H1 (cell line): ENCODE measurements at regions not wholly inside any gene's neighbourhood (a gene's known extent, or its start where the extent isn't known, plus 50 kb on each side); places are given as distances from the start of the nearest gene placed in this dataset.

ENCODE experiments used
- CTCF ChIA-PET: fragments of 300-600 bp; sonication (Branson Sonifier 250); formaldehyde crosslinking; loops from one replicate; lab custom pipeline; 2021; ENCODE audit not compliant: partially characterized antibody; lab: Charles Lee
- POLR2A ChIA-PET: fragments of 300-600 bp; sonication (Branson Sonifier 250); formaldehyde crosslinking; loops from one replicate; lab custom pipeline; 2021; ENCODE audit warnings: inconsistent platforms; ENCODE audit not compliant: partially characterized antibody; lab: Charles Lee
- DNase-seq, 2 experiments: peaks; one replicate each; pipeline versions ENCODE4 v3.0.0 to v3.0.0-alpha.2; 2010 to 2022; ENCODE audit warnings: low spot score in 2 of 2, low read depth in 1 of 2, mixed read lengths in 1 of 2
- FAIRE-seq: peaks from 2 replicates; lab custom pipeline; 2011; peaks lifted over from hg19 to GRCh38; lab: Jason Lieb, UNC
- H2AFZ ChIP-seq: 2 replicates; pipeline ENCODE4 v1.8.1; 2012; ENCODE audit warnings: low read length, inconsistent platforms
- H2AK5ac ChIP-seq: 2 replicates; pipeline ENCODE4 v1.6.1; 2013; ENCODE audit warnings: low read depth, low read length
- H2BK120ac ChIP-seq: replicated peaks from 2 replicates; pipeline ENCODE3; 2013; ENCODE audit warnings: low read depth, low read length, inconsistent platforms
- H2BK12ac ChIP-seq: 2 replicates; pipeline ENCODE4 v1.6.1; 2013; ENCODE audit warnings: low read depth, low read length
- H2BK15ac ChIP-seq: 2 replicates; pipeline ENCODE4 v1.6.1; 2013; ENCODE audit warnings: low read length
- H2BK20ac ChIP-seq: 2 replicates; pipeline ENCODE4 v1.6.1; 2013; ENCODE audit warnings: low read length
- H2BK5ac ChIP-seq: 2 replicates; pipeline ENCODE4 v1.6.1; 2013; ENCODE audit warnings: low read depth, low read length
- H3K14ac ChIP-seq: 2 replicates; pipeline ENCODE4 v1.6.1; 2013; ENCODE audit warnings: inconsistent platforms; ENCODE audit not compliant: insufficient read length
- H3K18ac ChIP-seq: 2 replicates; pipeline ENCODE4 v1.6.1; 2013; ENCODE audit warnings: low read length; ENCODE audit errors: extremely low read depth
- H3K23ac ChIP-seq: 2 replicates; pipeline ENCODE4 v1.6.1; 2013; ENCODE audit warnings: inconsistent platforms; ENCODE audit not compliant: insufficient read length
- H3K23me2 ChIP-seq: 2 replicates; pipeline ENCODE4 v1.6.1; 2013; ENCODE audit warnings: low read depth, low read length
- H3K27ac ChIP-seq: 2 replicates; pipeline ENCODE4 v1.6.1; 2011; ENCODE audit warnings: low read depth, low read length, inconsistent platforms
- H3K27me3 ChIP-seq, 4 experiments: replicated peaks in 1 of 4; 1 replicate in 1 of 4; 2 replicates in 3 of 4; pipeline versions ENCODE4 v1.6.1 to v1.8.1; 2011 to 2013; ENCODE audit warnings: low read length in 3 of 4, mild to moderate bottlenecking in 3 of 4, inconsistent platforms in 2 of 4, mixed read lengths in 2 of 4, moderate library complexity in 1 of 4; ENCODE audit not compliant: control insufficient read depth in 3 of 4, insufficient read depth in 3 of 4; ENCODE audit errors: extremely low read depth in 1 of 4
- H3K36me3 ChIP-seq, 4 experiments: 2 replicates each; pipeline versions ENCODE4 v1.6.1 to v1.8.1; 2011 to 2013; ENCODE audit warnings: mild to moderate bottlenecking in 4 of 4, low read length in 3 of 4, moderate library complexity in 2 of 4, control low read depth in 1 of 4, inconsistent platforms in 1 of 4; ENCODE audit not compliant: insufficient read depth in 4 of 4, control insufficient read depth in 2 of 4
- H3K4ac ChIP-seq: replicated peaks from 2 replicates; pipeline ENCODE3; 2013; ENCODE audit warnings: low read length, low read depth, mixed read lengths, inconsistent platforms; ENCODE audit not compliant: insufficient read length
- H3K4me1 ChIP-seq, 4 experiments: replicated peaks in 1 of 4; 1 replicate in 1 of 4; 2 replicates in 3 of 4; pipeline versions ENCODE4 v1.6.1 to v1.8.1; 2011 to 2013; ENCODE audit warnings: low read length in 3 of 4, inconsistent platforms in 2 of 4, mixed read lengths in 1 of 4; ENCODE audit not compliant: insufficient read depth in 4 of 4, control insufficient read depth in 3 of 4
- H3K4me2 ChIP-seq, 2 experiments: 2 replicates each; pipeline versions ENCODE4 v1.6.1 to v1.8.1; 2011 to 2013; ENCODE audit warnings: low read depth in 2 of 2, low read length in 2 of 2, control low read depth in 1 of 2, inconsistent platforms in 1 of 2, mild to moderate bottlenecking in 1 of 2; ENCODE audit not compliant: insufficient read depth in 1 of 2
- H3K4me3 ChIP-seq, 4 experiments: fragments of 200-600, 300-600 bp in 1 of 4; sonication (generic), shearing (Covaris generic), sonication (Bioruptor Twin) in 1 of 4; 2 replicates each; pipeline versions ENCODE4 v1.5.1 to v1.8.1; 2011 to 2016; ENCODE audit warnings: low read length in 4 of 4, low read depth in 3 of 4, control low read depth in 2 of 4, inconsistent platforms in 2 of 4, mild to moderate bottlenecking in 2 of 4, mixed read lengths in 1 of 4, moderate library complexity in 1 of 4; ENCODE audit not compliant: insufficient read depth in 2 of 4; ENCODE audit errors: extremely low read depth in 1 of 4
- H3K56ac ChIP-seq: replicated peaks from 2 replicates; pipeline ENCODE3; 2013; ENCODE audit warnings: low read depth, mild to moderate bottlenecking, mixed read lengths, low read length, inconsistent platforms; ENCODE audit not compliant: insufficient read length
- H3K79me1 ChIP-seq: 2 replicates; pipeline ENCODE4 v1.6.1; 2013; ENCODE audit warnings: low read depth, low read length, control low read depth
- H3K79me2 ChIP-seq, 2 experiments: 2 replicates each; pipeline versions ENCODE4 v1.6.1 to v1.8.1; 2012 to 2013; ENCODE audit warnings: low read length in 2 of 2, mild to moderate bottlenecking in 2 of 2, inconsistent platforms in 1 of 2; ENCODE audit not compliant: insufficient read depth in 2 of 2, control insufficient read depth in 1 of 2
- H3K9ac ChIP-seq, 4 experiments: replicated peaks in 1 of 4; 1 replicate in 1 of 4; 2 replicates in 3 of 4; pipeline versions ENCODE4 v1.6.1 to v1.8.1; 2011 to 2013; ENCODE audit warnings: low read depth in 3 of 4, low read length in 3 of 4, control low read depth in 2 of 4, mild to moderate bottlenecking in 2 of 4, moderate library complexity in 2 of 4, inconsistent platforms in 1 of 4; ENCODE audit errors: extremely low read depth in 1 of 4
- H3K9me3 ChIP-seq, 2 experiments: 2 replicates each; pipeline versions ENCODE4 v1.6.1 to v1.8.1; 2012 to 2013; ENCODE audit warnings: mild to moderate bottlenecking in 2 of 2, moderate library complexity in 2 of 2, control low read depth in 1 of 2, inconsistent platforms in 1 of 2, low read depth in 1 of 2, low read length in 1 of 2, mixed read lengths in 1 of 2; ENCODE audit not compliant: insufficient read depth in 2 of 2
- H4K20me1 ChIP-seq, 2 experiments: replicated peaks in 1 of 2; 2 replicates each; pipeline versions ENCODE3 to v1.8.1; 2011 to 2013; ENCODE audit warnings: inconsistent platforms in 2 of 2, low read length in 2 of 2, mild to moderate bottlenecking in 1 of 2; ENCODE audit not compliant: insufficient read depth in 2 of 2, control insufficient read depth in 1 of 2
- H4K5ac ChIP-seq: 2 replicates; pipeline ENCODE4 v1.6.1; 2013; ENCODE audit warnings: low read length, low read depth, mixed read lengths, inconsistent platforms; ENCODE audit not compliant: insufficient read length
- H4K8ac ChIP-seq: 2 replicates; pipeline ENCODE4 v1.8.0; 2013; ENCODE audit warnings: mild to moderate bottlenecking, moderate library complexity, low read length, inconsistent platforms; ENCODE audit not compliant: insufficient read depth; ENCODE audit errors: extremely low read depth
- H4K91ac ChIP-seq: replicated peaks from 2 replicates; pipeline ENCODE3; 2013; ENCODE audit warnings: low read length, mixed read lengths, inconsistent platforms; ENCODE audit not compliant: insufficient read length
- CEBPB ChIP-seq: IDR thresholded peaks from 2 replicates; pipeline ENCODE4 v1.6.1; 2012; ENCODE audit warnings: low read depth, low read length
- CREB1 ChIP-seq: IDR thresholded peaks from 2 replicates; pipeline ENCODE4 v1.6.1; 2012; ENCODE audit warnings: inconsistent platforms
- FOSL1 ChIP-seq: IDR thresholded peaks from 2 replicates; pipeline ENCODE4 v1.6.1; 2011; ENCODE audit warnings: mild to moderate bottlenecking, low read depth, low read length, moderate library complexity; ENCODE audit not compliant: insufficient read depth
- GABPA ChIP-seq: IDR thresholded peaks from 2 replicates; pipeline ENCODE4 v1.6.1; 2011; ENCODE audit warnings: mild to moderate bottlenecking, low read length, moderate library complexity, borderline replicate concordance; ENCODE audit not compliant: insufficient read depth
- HDAC2 ChIP-seq, 2 experiments: fragments of 300-600 bp in 1 of 2; sonication (generic) in 1 of 2; IDR thresholded peaks; 2 replicates each; pipeline ENCODE4 v1.6.1; 2011 to 2012; ENCODE audit warnings: low read depth in 2 of 2, low read length in 2 of 2, mild to moderate bottlenecking in 2 of 2, moderate library complexity in 2 of 2, borderline replicate concordance in 1 of 2, inconsistent platforms in 1 of 2
- JUND ChIP-seq: IDR thresholded peaks from 2 replicates; pipeline ENCODE4 v1.6.1; 2011; ENCODE audit warnings: mild to moderate bottlenecking, improper control_type of control experiment, low read length
- KDM1A ChIP-seq: fragments of 200-600, 300-600 bp; sonication (generic); IDR thresholded peaks from 2 replicates; pipeline ENCODE4 v1.7.1; 2016; ENCODE audit warnings: mild to moderate bottlenecking, low read length, borderline replicate concordance
- MAFK ChIP-seq: IDR thresholded peaks from 2 replicates; pipeline ENCODE4 v1.6.1; 2012; ENCODE audit warnings: low read depth, mild to moderate bottlenecking, improper control_type of control experiment, low read length
- MAX ChIP-seq: IDR thresholded peaks from 2 replicates; pipeline ENCODE4 v1.6.1; 2012; ENCODE audit warnings: inconsistent platforms
- POU5F1 ChIP-seq: IDR thresholded peaks from 2 replicates; pipeline ENCODE4 v1.6.1; 2011; ENCODE audit warnings: low read depth, mild to moderate bottlenecking, low read length, moderate library complexity
- SAP30 ChIP-seq: fragments of 300-600 bp; sonication (generic); IDR thresholded peaks from 2 replicates; pipeline ENCODE4 v1.7.1; 2012; ENCODE audit warnings: low read length, moderate library complexity, mild to moderate bottlenecking, inconsistent platforms; ENCODE audit not compliant: insufficient read depth, insufficient replicate concordance
- SIRT6 ChIP-seq: IDR thresholded peaks from one replicate; pipeline ENCODE4 v1.7.1; 2012; ENCODE audit warnings: low read length, inconsistent platforms
- SP2 ChIP-seq: IDR thresholded peaks from 2 replicates; pipeline ENCODE4 v1.6.1; 2012; ENCODE audit warnings: mild to moderate bottlenecking, low read length, inconsistent platforms
- SP4 ChIP-seq: IDR thresholded peaks from 2 replicates; pipeline ENCODE4 v1.6.1; 2012; ENCODE audit warnings: low read length, inconsistent platforms
- TAF7 ChIP-seq: optimal IDR thresholded peaks from 2 replicates; pipeline ENCODE3; 2011; ENCODE audit warnings: low read depth, mild to moderate bottlenecking, inconsistent platforms, low read length, moderate library complexity, borderline replicate concordance
- TBP ChIP-seq: IDR thresholded peaks from 2 replicates; pipeline ENCODE4 v1.6.1; 2011; ENCODE audit warnings: low read depth, low read length, improper control_type of control experiment
- WGBS, 2 experiments: shearing (Covaris generic) in 1 of 2; methylation state at CpG; one replicate each; pipeline versions ENCODE4 v1.1.6 to v1.1.7; 2013 to 2015; ENCODE audit warnings: low lambda C conversion rate in 2 of 2, mixed read lengths in 2 of 2, inconsistent platforms in 1 of 2, low coverage in 1 of 2, missing lambda C conversion rate in 1 of 2; ENCODE audit not compliant: insufficient replicate concordance in 2 of 2, insufficient coverage in 1 of 2, insufficient read length in 1 of 2; ENCODE audit errors: extremely low coverage in 1 of 2, missing lambda C conversion rate in 1 of 2; 5-methylcytosine and 5-hydroxymethylcytosine counted together

DNA sequence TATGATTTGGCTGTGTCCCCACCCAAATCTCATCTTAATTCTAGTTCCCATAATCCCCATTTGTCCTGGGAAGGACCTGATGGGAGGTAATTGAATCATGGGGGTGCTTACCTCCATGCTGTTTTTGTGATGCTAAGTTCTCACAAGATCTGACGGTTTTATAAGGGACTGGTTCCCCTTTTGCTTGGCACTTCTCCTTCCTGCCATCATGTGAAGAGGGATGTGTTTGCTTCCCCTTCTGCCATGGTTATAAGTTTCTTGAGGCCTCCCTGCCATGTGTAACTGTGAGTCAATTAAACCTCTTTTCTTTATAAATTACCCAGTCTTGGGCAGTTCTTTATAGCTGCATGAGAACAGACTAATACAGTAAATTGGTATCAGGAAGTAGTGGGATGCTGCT is 114.1 kb downstream of the ZNF648 start:
- FAIRE-seq (no peak), DNase-seq (no peak)
- Histone ChIP-seq H3K4me3 (no peak overlapping the region), H4K5ac (no peak overlapping the region), H2AK5ac (no peak overlapping the region), H2BK20ac (no peak overlapping the region), H3K9ac (no peak overlapping the region), H2AFZ (no peak overlapping the region), H2BK15ac (no peak overlapping the region), H3K14ac (no peak overlapping the region), H3K23me2 (no peaks in the 10 kb centered on the region), H3K4me2 (no peak overlapping the region), H2BK12ac (no peak overlapping the region), H3K4me1 (no peaks in the 10 kb centered on the region), H3K9me3 (0 out of 4 replicates have a peak, but pooled peaks cover 0 to 10% of the 10 kb centered on the region in 2 experiments), H3K36me3 (no peaks in the 10 kb centered on the region), H4K8ac (no peak overlapping the region), H4K20me1 (no peaks in the 10 kb centered on the region), H3K18ac (no peak overlapping the region), H2BK120ac (no peak overlapping the region), H4K91ac (no peak overlapping the region), H2BK5ac (no peak overlapping the region), H3K79me2 (no peaks in the 10 kb centered on the region), H3K27ac (no peak overlapping the region), H3K23ac (no peak overlapping the region), H3K4ac (no peak overlapping the region), H3K79me1 (no peaks in the 10 kb centered on the region), H3K56ac (no peak overlapping the region), H3K27me3 (no peaks in the 10 kb centered on the region)
- WGBS, 2 experiments = 92% methylated on average over 1 of the region's 1 CpG; no CpG with 5 or more reads in 1 of the 2 experiments
- CTCF ChIA-PET = interaction anchor here (0.8 kb wide), 1 partner anchor 768 kb away, joined by 3 read pairs; no protein-coding TSS in a partner anchor
- POLR2A ChIA-PET = no interaction called here
- TF ChIP-seq TAF7 (no peak), SAP30 (no peak), MAX (no peak), SP2 (no peak), SP4 (no peak), CREB1 (no peak), HDAC2 (IDR thresholded peaks at IDR 0.05; ENCODE audit: borderline replicate concordance in 1 of 2, low read depth in 2 of 2, low read length in 2 of 2) (no peak), POU5F1 (no peak), GABPA (no peak), KDM1A (no peak), JUND (no peak), CEBPB (no peak), MAFK (no peak), TBP (no peak), FOSL1 (no peak), SIRT6 (no peak)
